Stomach (tissue), 8 donors: ENCODE measurements at regions not wholly inside any gene's neighbourhood (a gene's known extent, or its start where the extent isn't known, plus 50 kb on each side); places are given as distances from the start of the nearest gene placed in this dataset.

Source experiments
- DNase-seq, 2 donors: peaks; one replicate each; pipeline versions ENCODE4 v3.0.0 to v3.0.0-alpha.2; 2013 to 2019
- H3K27ac ChIP-seq, 5 donors: fragments of 200-600 bp in 4 of 5; sonication (generic) in 4 of 5; one replicate each; pipeline ENCODE4 v1.5.1; 2013 to 2019; ENCODE audit warnings: mild to moderate bottlenecking in 1 of 5, moderate library complexity in 1 of 5
- H3K27me3 ChIP-seq, 3 donors: fragments of 200-600 bp; sonication (generic); one replicate each; pipeline ENCODE4 v1.5.1; 2017 to 2019; ENCODE audit warnings: mixed run types in 1 of 3
- H3K36me3 ChIP-seq, 4 donors: fragments of 200-600 bp; sonication (generic); 1 replicate in 3 of 4; 2 replicates in 1 of 4; pipeline ENCODE4 v1.5.1; 2016 to 2019
- H3K4me1 ChIP-seq, 4 donors: fragments of 200-600 bp; sonication (generic); one replicate each; pipeline ENCODE4 v1.5.1; 2016 to 2019
- H3K4me3 ChIP-seq, 4 donors: fragments of 200-600 bp; sonication (generic) in 3 of 4; one replicate each; pipeline ENCODE4 v1.5.1; 2016 to 2019; ENCODE audit warnings: mild to moderate bottlenecking in 1 of 4
- H3K9me3 ChIP-seq, 4 donors: fragments of 200-600 bp; sonication (generic); one replicate each; pipeline ENCODE4 v1.5.1; 2016 to 2019
- CTCF ChIP-seq, 7 experiments: fragments of 450-650 bp in 4 of 7; fragments of 200-600 bp in 3 of 7; sonication (generic) in 3 of 7; IDR thresholded peaks; one replicate each; pipeline ENCODE4 v1.5.1; 2016 to 2019; ENCODE audit warnings: antibody characterized with exemption in 7 of 7, control low read depth in 2 of 7, mild to moderate bottlenecking in 1 of 7
- EP300 ChIP-seq: sonication (generic); formaldehyde crosslinking; IDR thresholded peaks from one replicate; pipeline ENCODE4 v1.6.1; 2017; ENCODE audit warnings: antibody characterized with exemption
- POLR2A ChIP-seq, 4 donors: fragments of 450-650 bp; IDR thresholded peaks; one replicate each; pipeline ENCODE4 v1.6.1; 2016; ENCODE audit warnings: antibody characterized with exemption in 4 of 4, control low read depth in 2 of 4, mild to moderate bottlenecking in 1 of 4, moderate library complexity in 1 of 4
- POLR2AphosphoS5 ChIP-seq, 3 donors: sonication (generic); formaldehyde crosslinking; IDR thresholded peaks; one replicate each; pipeline ENCODE4 v1.6.1; 2016; ENCODE audit warnings: antibody characterized with exemption in 3 of 3
- WGBS, 5 donors: extraction: QIAGEN DNeasy Blood & Tissue Kit in 3 of 5; methylation state at CpG; one replicate each; pipeline versions ENCODE4 v1.1.5 to v1.1.7; 2013 to 2018; 5-methylcytosine and 5-hydroxymethylcytosine counted together
- intact Hi-C: fragments of 100-400 bp; cut with DNase I; formaldehyde crosslinking; loops from one replicate; pipeline ENCODE4 v1.15.1; 2023; ENCODE audit warnings: low total_unique reads
- donor health status: healthy with polysubstance abuse.
- donor health status: Bipolar disorder and iron deficiency.
- donor health status: healthy.

GRCh38 chr3:174413062-174413912 lies 445.8 kb upstream of the NAALADL2 start:
- TF ChIP-seq CTCF (IDR thresholded peaks at IDR 0.05) = no peak
- no peak for TF ChIP-seq EP300
- TF ChIP-seq POLR2AphosphoS5 (IDR thresholded peaks at IDR 0.05) = no peak
- no peak for TF ChIP-seq POLR2A (IDR thresholded peaks at IDR 0.05)
- intact Hi-C loops = no loop called here
- Histone ChIP-seq H3K9me3 (no peaks in the 10 kb centered on the region), H3K27ac (no peak overlapping the region), H3K36me3 (no peaks in the 10 kb centered on the region), H3K27me3 (no peaks in the 10 kb centered on the region), H3K4me1 (no peaks in the 10 kb centered on the region), H3K4me3 (no peak overlapping the region)
- 42 to 84% (median 60%) methylated on average over 2 of the region's 2 CpGs for WGBS, 5 donors
- no peak for DNase-seq

- no peak overlapping the region for H3K4me3 ChIP-seq
- H3K36me3 ChIP-seq = no peaks in the 10 kb centered on the region
- H3K4me1 ChIP-seq = no peaks in the 10 kb centered on the region
- no peak for TF ChIP-seq POLR2A (IDR thresholded peaks at IDR 0.05)
- no peak for TF ChIP-seq POLR2AphosphoS5 (IDR thresholded peaks at IDR 0.05)
- TF ChIP-seq CTCF (IDR thresholded peaks at IDR 0.05) = no peak
- TF ChIP-seq EP300 = no peak
- no peak for DNase-seq
- no peak overlapping the region for H3K27ac ChIP-seq
- WGBS, 5 donors = 82 to 96% (median 91%) methylated on average over 1 of the region's 1 CpG
- H3K27me3 ChIP-seq = no peaks in the 10 kb centered on the region
- intact Hi-C loops = no loop called here
- no peaks in the 10 kb centered on the region for H3K9me3 ChIP-seq
Measured at GRCh38 chr3:174414902-174415301, 444.2 kb upstream of the NAALADL2 start.

- intact Hi-C loops = no loop called here
- no peak for TF ChIP-seq EP300
- TF ChIP-seq POLR2A (IDR thresholded peaks at IDR 0.05) = no peak
- TF ChIP-seq CTCF (IDR thresholded peaks at IDR 0.05) = no peak
- TF ChIP-seq POLR2AphosphoS5 (IDR thresholded peaks at IDR 0.05) = no peak
- WGBS, 5 donors = 62 to 91% (median 84%) methylated on average over 4 of the region's 4 CpGs
- Histone ChIP-seq H3K9me3 (no peaks in the 10 kb centered on the region), H3K27ac (no peak overlapping the region), H3K4me1 (no peaks in the 10 kb centered on the region), H3K27me3 (no peaks in the 10 kb centered on the region), H3K4me3 (no peak overlapping the region), H3K36me3 (no peaks in the 10 kb centered on the region)
- no peak for DNase-seq
Measured at GRCh38 chr3:174417573-174417972, 441.6 kb upstream of the NAALADL2 start.

DNA sequence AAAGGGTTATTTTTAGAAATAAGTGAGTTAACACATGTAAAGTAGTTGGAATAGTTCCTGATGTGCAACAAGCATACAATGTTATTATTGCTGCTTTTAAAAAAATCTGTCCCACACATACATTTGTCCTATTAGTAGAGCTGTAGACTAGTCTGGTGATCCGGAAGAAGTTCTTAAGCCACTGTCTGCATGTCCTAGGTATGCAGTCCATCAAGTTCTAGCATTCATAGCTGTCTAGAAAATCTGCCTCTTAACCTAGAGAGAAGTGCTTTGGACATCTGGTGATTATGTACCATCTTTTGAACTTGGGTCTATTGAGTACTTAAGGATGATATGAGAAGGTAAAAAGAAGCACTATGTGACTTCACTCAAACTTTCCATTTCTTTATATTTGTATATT lies 439.9 kb upstream of the NAALADL2 start:
- intact Hi-C loops = no loop called here
- 77 to 96% (median 88%) methylated on average over 1 of the region's 1 CpG for WGBS, 5 donors
- H3K36me3 ChIP-seq = no peaks in the 10 kb centered on the region

More for the DNA sequence above, 439.9 kb upstream of the NAALADL2 start:
- H3K4me3 ChIP-seq = no peak overlapping the region
- H3K4me1 ChIP-seq = no peaks in the 10 kb centered on the region
- TF ChIP-seq CTCF (IDR thresholded peaks at IDR 0.05) (no peak), POLR2A (IDR thresholded peaks at IDR 0.05) (no peak), POLR2AphosphoS5 (IDR thresholded peaks at IDR 0.05) (no peak), EP300 (no peak)
- no peaks in the 10 kb centered on the region for H3K27me3 ChIP-seq
- DNase-seq = no peak
- H3K27ac ChIP-seq = no peak overlapping the region
- no peaks in the 10 kb centered on the region for H3K9me3 ChIP-seq
